Fibroblast of the conjunctiva (primary cell): ENCODE measurements at regions not wholly inside any gene's neighbourhood (a gene's known extent, or its start where the extent isn't known, plus 50 kb on each side); places are given as distances from the start of the nearest gene placed in this dataset.
"Not testable (repeated sequence)": the region's sequence is repeated elsewhere in the genome, so short reads cannot be mapped to it uniquely, and the experiment has no call there.

ENCODE experiments used
- DNase-seq: peaks from one replicate; pipeline ENCODE4 v3.0.0-alpha.2; 2010; ENCODE audit warnings: low read depth

- DNase-seq, result no peak
Observed at GRCh38 chr20:22529150-22530019, 55.0 kb downstream of the FOXA2 start.

GRCh38 chr20:22526512-22527012 is 57.8 kb downstream of the FOXA2 start:
- DNase-seq, result no peak

- DNase-seq, result no peak
Observed at GRCh38 chr20:22525821-22526220, 58.6 kb downstream of the FOXA2 start.

GRCh38 chr20:22525069-22525820 is 59.1 kb downstream of the FOXA2 start:
- no peak for DNase-seq

GRCh38 chr20:22524393-22525015 is 59.9 kb downstream of the FOXA2 start:
- DNase-seq, result no peak

- no peak for DNase-seq
Observed at GRCh38 chr20:22523499-22524392, 60.6 kb downstream of the FOXA2 start.

GRCh38 chr20:22523128-22523498 is 61.3 kb downstream of the FOXA2 start:
- no peak for DNase-seq

GRCh38 chr20:22522701-22523100 is 61.7 kb downstream of the FOXA2 start:
- DNase-seq, result no peak

- DNase-seq, result not testable (repeated sequence)
Observed at GRCh38 chr20:22521940-22522339, 62.4 kb downstream of the FOXA2 start.

GRCh38 chr20:22520381-22520780 is 64.0 kb downstream of the FOXA2 start:
- DNase-seq, result no peak

GRCh38 chr20:22515264-22515663 is 69.1 kb downstream of the FOXA2 start:
- DNase-seq, result no peak

- no peak for DNase-seq
Observed at GRCh38 chr20:22513574-22513973, 70.8 kb downstream of the FOXA2 start.

- DNase-seq, result no peak
Observed at GRCh38 chr20:22512911-22513489, 71.4 kb downstream of the FOXA2 start.

GRCh38 chr20:22511943-22512910 is 72.1 kb downstream of the FOXA2 start:
- DNase-seq, result no peak

GRCh38 chr20:22509843-22510147 is 74.6 kb downstream of the FOXA2 start:
- no peak for DNase-seq

GRCh38 chr20:22509090-22509842 is 75.1 kb downstream of the FOXA2 start:
- no peak for DNase-seq

- no peak for DNase-seq
Observed at GRCh38 chr20:22508426-22508825, 75.9 kb downstream of the FOXA2 start.

GRCh38 chr20:22507240-22507961 is 77.0 kb downstream of the FOXA2 start:
- DNase-seq, result no peak

GRCh38 chr20:22506827-22507226 is 77.5 kb downstream of the FOXA2 start:
- no peak for DNase-seq
